GM12878 (cell line): ENCODE measurements at regions not wholly inside any gene's neighbourhood (a gene's known extent, or its start where the extent isn't known, plus 50 kb on each side); places are given as distances from the start of the nearest gene placed in this dataset.

Source experiments
- ATAC-seq: fragments of 200-7000 bp; cut with Tn5 transposase; 3 replicates; pipeline ENCODE4 v1.9.1; 2020; ENCODE audit warnings: mild to moderate bottlenecking, moderate library complexity
- BruUV-seq: library from RNA; stranded (reverse); fragments of 400-500 nt; replicated peaks from 2 replicates; lab custom pipeline; 2021; lab: Mats Ljungman, UMichigan
- CTCF ChIA-PET: fragments of 300-600 bp; sonication (Branson Sonifier 250); formaldehyde crosslinking; extraction: SDS; loops from one replicate; lab custom pipeline; 2021; ENCODE audit warnings: inconsistent platforms; lab: Yijun Ruan, JAX
- POLR2A ChIA-PET: fragments of 350-600 bp; formaldehyde crosslinking; extraction: SDS; loops from one replicate; lab custom pipeline; 2021; ENCODE audit warnings: inconsistent platforms; lab: Charles Lee
- RAD21 ChIA-PET: fragments of 300-600 bp; sonication (Branson Sonifier 250); formaldehyde crosslinking; loops from one replicate; lab custom pipeline; 2023; ENCODE audit warnings: antibody characterized with exemption; ENCODE audit not compliant: unreplicated experiment; lab: Charles Lee
- SMC1A ChIA-PET: fragments of 300-600 bp; sonication (Branson Sonifier 250); formaldehyde crosslinking; loops from one replicate; lab custom pipeline; 2023; ENCODE audit not compliant: unreplicated experiment, uncharacterized antibody; lab: Charles Lee
- DNase-seq: peaks from one replicate; pipeline ENCODE4 v3.0.0-alpha.2; 2011; ENCODE audit warnings: low read depth, low spot score
- FAIRE-seq: peaks from 3 replicates; lab custom pipeline; 2011; peaks lifted over from hg19 to GRCh38; lab: Jason Lieb, UNC
- H2AFZ ChIP-seq: 2 replicates; pipeline ENCODE4 v1.6.0; 2011; ENCODE audit warnings: low read depth, low read length, control low read depth; ENCODE audit not compliant: control insufficient read depth
- H3K27ac ChIP-seq: 2 replicates; pipeline ENCODE4 v1.5.1; 2011; ENCODE audit warnings: control low read depth; ENCODE audit not compliant: control insufficient read depth, insufficient read depth
- H3K27me3 ChIP-seq, 2 experiments: replicated peaks in 1 of 2; 2 replicates each; pipeline versions ENCODE4 v1.6.0 to v1.6.1; 2011; ENCODE audit warnings: low read length in 1 of 2; ENCODE audit not compliant: control insufficient read depth in 2 of 2, insufficient read depth in 2 of 2
- H3K36me3 ChIP-seq, 2 experiments: 2 replicates each; pipeline ENCODE4 v1.5.1; 2011; ENCODE audit warnings: low read length in 1 of 2; ENCODE audit not compliant: control insufficient read depth in 2 of 2, insufficient read depth in 2 of 2
- H3K4me1 ChIP-seq: 2 replicates; pipeline ENCODE4 v1.6.1; 2011; ENCODE audit warnings: mild to moderate bottlenecking, low read length, moderate library complexity, mixed read lengths; ENCODE audit not compliant: control insufficient read depth, insufficient read depth
- H3K4me2 ChIP-seq: 2 replicates; pipeline ENCODE4 v1.6.0; 2011; ENCODE audit warnings: control low read depth; ENCODE audit not compliant: control insufficient read depth, insufficient read depth
- H3K4me3 ChIP-seq: fragments of 200-600 bp; sonication (generic); 2 replicates; pipeline ENCODE4 v1.5.1; 2016
- H3K79me2 ChIP-seq: 2 replicates; pipeline ENCODE4 v1.6.0; 2011; ENCODE audit warnings: low read length; ENCODE audit not compliant: control insufficient read depth, insufficient read depth
- H3K9ac ChIP-seq: 2 replicates; pipeline ENCODE4 v1.8.0; 2011; ENCODE audit warnings: low read length, control low read depth, mixed read lengths; ENCODE audit not compliant: control insufficient read depth, insufficient read depth
- H3K9me3 ChIP-seq: replicated peaks from 3 replicates; pipeline ENCODE4 v1.5.1; 2011; ENCODE audit warnings: mild to moderate bottlenecking, low read length; ENCODE audit not compliant: control insufficient read depth, insufficient read depth
- H4K20me1 ChIP-seq: 2 replicates; pipeline ENCODE4 v1.6.0; 2011; ENCODE audit not compliant: control insufficient read depth, insufficient read depth
- DPF2 ChIP-seq: fragments of 450-650 bp; IDR thresholded peaks from 2 replicates; pipeline ENCODE4 v1.6.1; 2017; ENCODE audit warnings: mild to moderate bottlenecking
- POLR2AphosphoS5 ChIP-seq: IDR thresholded peaks from 2 replicates; pipeline ENCODE4 v1.6.1; 2011; ENCODE audit warnings: mild to moderate bottlenecking, low read length, inconsistent platforms
- TAF1 ChIP-seq: IDR thresholded peaks from 2 replicates; pipeline ENCODE4 v1.6.1; 2011; ENCODE audit warnings: mild to moderate bottlenecking, low read depth, low read length, borderline replicate concordance
- WGBS: methylation state at CpG from one replicate; pipeline ENCODE4 v1.1.6; 2016; ENCODE audit warnings: low lambda C conversion rate; ENCODE audit not compliant: insufficient replicate concordance, insufficient coverage; ENCODE audit errors: missing lambda C conversion rate; 5-methylcytosine and 5-hydroxymethylcytosine counted together
- in situ Hi-C: fragments of 300-500 bp; cut with MboI; formaldehyde crosslinking; loops from 9 replicates; pipeline ENCODE4 v1.14.3; 2018; ENCODE audit warnings: mixed read lengths
- intact Hi-C: fragments of 100-400 bp; cut with micrococcal nuclease; formaldehyde crosslinking; loops from one replicate; pipeline ENCODE4 v1.14.2; 2022; ENCODE audit not compliant: unreplicated experiment
- TF ChIP-seq, protein P1 (sequence below): fragments of 450-650 bp; IDR thresholded peaks from 2 replicates; pipeline ENCODE4 v1.6.1; 2016; ENCODE audit warnings: mild to moderate bottlenecking, moderate library complexity, borderline replicate concordance
- TF ChIP-seq, protein P2 (sequence below): fragments of 450-650 bp; formaldehyde crosslinking; IDR thresholded peaks from 2 replicates; pipeline ENCODE4 v1.5.0; 2022; ENCODE audit warnings: mild to moderate bottlenecking, missing genetic modification characterization
- TF ChIP-seq, protein P3 (sequence below): fragments of 450-650 bp; IDR thresholded peaks from 2 replicates; pipeline ENCODE4 v1.6.1; 2016; ENCODE audit warnings: mild to moderate bottlenecking
- TF ChIP-seq, protein P4 (sequence below): fragments of 450-650 bp; IDR thresholded peaks from 2 replicates; pipeline ENCODE4 v1.6.1; 2017; ENCODE audit warnings: borderline replicate concordance

DNA sequence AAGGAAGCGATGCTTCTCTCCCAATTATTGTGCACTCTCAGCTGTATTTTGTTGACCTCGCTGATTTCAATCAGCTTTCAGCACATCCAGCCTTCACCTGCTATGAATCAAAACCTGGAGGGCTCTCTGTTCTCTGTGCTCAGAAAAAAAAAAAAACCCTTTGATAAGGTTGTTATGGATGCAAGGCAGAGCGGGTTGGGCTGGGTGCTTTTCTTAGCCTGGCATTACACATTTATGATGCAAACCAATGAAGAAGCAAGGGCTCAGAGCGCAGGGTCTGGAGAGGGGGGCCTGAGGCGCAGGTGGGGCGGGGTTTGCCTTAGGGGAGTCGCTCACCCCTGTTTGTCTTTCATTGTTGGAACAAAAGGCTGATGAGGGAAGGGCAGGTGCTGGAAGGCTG, 86.0 kb upstream of the CADM1 start:
- Histone ChIP-seq H3K4me2 (no peak overlapping the region), H4K20me1 (no peaks in the 10 kb centered on the region), H3K4me3 (no peak overlapping the region), H3K79me2 (no peaks in the 10 kb centered on the region), H3K27me3 (no peaks in the 10 kb centered on the region), H2AFZ (no peak overlapping the region), H3K4me1 (peaks cover 14% of the 10 kb centered on the region), H3K9me3 (peaks cover 11% of the 10 kb centered on the region; the same call in 2 of the 3 replicates), H3K36me3 (no peaks in the 10 kb centered on the region), H3K27ac (no peak overlapping the region), H3K9ac (no peak overlapping the region)
- 47% methylated on average over 7 of the region's 7 CpGs for WGBS
- ATAC-seq (no peak), FAIRE-seq (no peak), DNase-seq (no peak)
- no TSS peak for BruUV-seq
- ChIA-PET POLR2A (interaction anchor here (0.7 kb wide), 1 partner anchor 431 kb away, joined by 3 read pairs; no protein-coding TSS in a partner anchor), SMC1A (interaction anchor here (0.7 kb wide), 1 partner anchor 195 kb away, joined by 3 read pairs; no protein-coding TSS in a partner anchor), CTCF (no interaction called here), RAD21 (no interaction called here)
- TF ChIP-seq TAF1: no peak
- TF ChIP-seq POLR2AphosphoS5: no peak
- TF ChIP-seq, protein P1, sequence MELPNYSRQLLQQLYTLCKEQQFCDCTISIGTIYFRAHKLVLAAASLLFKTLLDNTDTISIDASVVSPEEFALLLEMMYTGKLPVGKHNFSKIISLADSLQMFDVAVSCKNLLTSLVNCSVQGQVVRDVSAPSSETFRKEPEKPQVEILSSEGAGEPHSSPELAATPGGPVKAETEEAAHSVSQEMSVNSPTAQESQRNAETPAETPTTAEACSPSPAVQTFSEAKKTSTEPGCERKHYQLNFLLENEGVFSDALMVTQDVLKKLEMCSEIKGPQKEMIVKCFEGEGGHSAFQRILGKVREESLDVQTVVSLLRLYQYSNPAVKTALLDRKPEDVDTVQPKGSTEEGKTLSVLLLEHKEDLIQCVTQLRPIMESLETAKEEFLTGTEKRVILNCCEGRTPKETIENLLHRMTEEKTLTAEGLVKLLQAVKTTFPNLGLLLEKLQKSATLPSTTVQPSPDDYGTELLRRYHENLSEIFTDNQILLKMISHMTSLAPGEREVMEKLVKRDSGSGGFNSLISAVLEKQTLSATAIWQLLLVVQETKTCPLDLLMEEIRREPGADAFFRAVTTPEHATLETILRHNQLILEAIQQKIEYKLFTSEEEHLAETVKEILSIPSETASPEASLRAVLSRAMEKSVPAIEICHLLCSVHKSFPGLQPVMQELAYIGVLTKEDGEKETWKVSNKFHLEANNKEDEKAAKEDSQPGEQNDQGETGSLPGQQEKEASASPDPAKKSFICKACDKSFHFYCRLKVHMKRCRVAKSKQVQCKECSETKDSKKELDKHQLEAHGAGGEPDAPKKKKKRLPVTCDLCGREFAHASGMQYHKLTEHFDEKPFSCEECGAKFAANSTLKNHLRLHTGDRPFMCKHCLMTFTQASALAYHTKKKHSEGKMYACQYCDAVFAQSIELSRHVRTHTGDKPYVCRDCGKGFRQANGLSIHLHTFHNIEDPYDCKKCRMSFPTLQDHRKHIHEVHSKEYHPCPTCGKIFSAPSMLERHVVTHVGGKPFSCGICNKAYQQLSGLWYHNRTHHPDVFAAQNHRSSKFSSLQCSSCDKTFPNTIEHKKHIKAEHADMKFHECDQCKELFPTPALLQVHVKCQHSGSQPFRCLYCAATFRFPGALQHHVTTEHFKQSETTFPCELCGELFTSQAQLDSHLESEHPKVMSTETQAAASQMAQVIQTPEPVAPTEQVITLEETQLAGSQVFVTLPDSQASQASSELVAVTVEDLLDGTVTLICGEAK: no peak
- no peak for TF ChIP-seq DPF2
- TF ChIP-seq, protein P2, sequence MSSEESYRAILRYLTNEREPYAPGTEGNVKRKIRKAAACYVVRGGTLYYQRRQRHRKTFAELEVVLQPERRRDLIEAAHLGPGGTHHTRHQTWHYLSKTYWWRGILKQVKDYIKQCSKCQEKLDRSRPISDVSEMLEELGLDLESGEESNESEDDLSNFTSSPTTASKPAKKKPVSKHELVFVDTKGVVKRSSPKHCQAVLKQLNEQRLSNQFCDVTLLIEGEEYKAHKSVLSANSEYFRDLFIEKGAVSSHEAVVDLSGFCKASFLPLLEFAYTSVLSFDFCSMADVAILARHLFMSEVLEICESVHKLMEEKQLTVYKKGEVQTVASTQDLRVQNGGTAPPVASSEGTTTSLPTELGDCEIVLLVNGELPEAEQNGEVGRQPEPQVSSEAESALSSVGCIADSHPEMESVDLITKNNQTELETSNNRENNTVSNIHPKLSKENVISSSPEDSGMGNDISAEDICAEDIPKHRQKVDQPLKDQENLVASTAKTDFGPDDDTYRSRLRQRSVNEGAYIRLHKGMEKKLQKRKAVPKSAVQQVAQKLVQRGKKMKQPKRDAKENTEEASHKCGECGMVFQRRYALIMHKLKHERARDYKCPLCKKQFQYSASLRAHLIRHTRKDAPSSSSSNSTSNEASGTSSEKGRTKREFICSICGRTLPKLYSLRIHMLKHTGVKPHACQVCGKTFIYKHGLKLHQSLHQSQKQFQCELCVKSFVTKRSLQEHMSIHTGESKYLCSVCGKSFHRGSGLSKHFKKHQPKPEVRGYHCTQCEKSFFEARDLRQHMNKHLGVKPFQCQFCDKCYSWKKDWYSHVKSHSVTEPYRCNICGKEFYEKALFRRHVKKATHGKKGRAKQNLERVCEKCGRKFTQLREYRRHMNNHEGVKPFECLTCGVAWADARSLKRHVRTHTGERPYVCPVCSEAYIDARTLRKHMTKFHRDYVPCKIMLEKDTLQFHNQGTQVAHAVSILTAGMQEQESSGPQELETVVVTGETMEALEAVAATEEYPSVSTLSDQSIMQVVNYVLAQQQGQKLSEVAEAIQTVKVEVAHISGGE (CRISPR knock-in tag): no peak
- TF ChIP-seq, protein P3, sequence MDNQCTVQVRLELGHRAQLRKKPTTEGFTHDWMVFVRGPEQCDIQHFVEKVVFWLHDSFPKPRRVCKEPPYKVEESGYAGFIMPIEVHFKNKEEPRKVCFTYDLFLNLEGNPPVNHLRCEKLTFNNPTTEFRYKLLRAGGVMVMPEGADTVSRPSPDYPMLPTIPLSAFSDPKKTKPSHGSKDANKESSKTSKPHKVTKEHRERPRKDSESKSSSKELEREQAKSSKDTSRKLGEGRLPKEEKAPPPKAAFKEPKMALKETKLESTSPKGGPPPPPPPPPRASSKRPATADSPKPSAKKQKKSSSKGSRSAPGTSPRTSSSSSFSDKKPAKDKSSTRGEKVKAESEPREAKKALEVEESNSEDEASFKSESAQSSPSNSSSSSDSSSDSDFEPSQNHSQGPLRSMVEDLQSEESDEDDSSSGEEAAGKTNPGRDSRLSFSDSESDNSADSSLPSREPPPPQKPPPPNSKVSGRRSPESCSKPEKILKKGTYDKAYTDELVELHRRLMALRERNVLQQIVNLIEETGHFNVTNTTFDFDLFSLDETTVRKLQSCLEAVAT: no peak
- TF ChIP-seq, protein P4, sequence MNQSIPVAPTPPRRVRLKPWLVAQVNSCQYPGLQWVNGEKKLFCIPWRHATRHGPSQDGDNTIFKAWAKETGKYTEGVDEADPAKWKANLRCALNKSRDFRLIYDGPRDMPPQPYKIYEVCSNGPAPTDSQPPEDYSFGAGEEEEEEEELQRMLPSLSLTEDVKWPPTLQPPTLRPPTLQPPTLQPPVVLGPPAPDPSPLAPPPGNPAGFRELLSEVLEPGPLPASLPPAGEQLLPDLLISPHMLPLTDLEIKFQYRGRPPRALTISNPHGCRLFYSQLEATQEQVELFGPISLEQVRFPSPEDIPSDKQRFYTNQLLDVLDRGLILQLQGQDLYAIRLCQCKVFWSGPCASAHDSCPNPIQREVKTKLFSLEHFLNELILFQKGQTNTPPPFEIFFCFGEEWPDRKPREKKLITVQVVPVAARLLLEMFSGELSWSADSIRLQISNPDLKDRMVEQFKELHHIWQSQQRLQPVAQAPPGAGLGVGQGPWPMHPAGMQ: no peak
- intact Hi-C loops: no loop called here
- in situ Hi-C loops: no loop called here
